Stimulated activated CD4-positive, alpha-beta T cell treated with anti-CD3 and anti-CD28 coated beads, Interleukin-2, amount 100 ng/mL, for 24 hours (primary cell): ENCODE measurements at regions not wholly inside any gene's neighbourhood (a gene's known extent, or its start where the extent isn't known, plus 50 kb on each side); places are given as distances from the start of the nearest gene placed in this dataset.

Experiments used
- DNase-seq, 2 donors: peaks; one replicate each; pipeline ENCODE4 v3.0.0-alpha.2; 2020

DNA sequence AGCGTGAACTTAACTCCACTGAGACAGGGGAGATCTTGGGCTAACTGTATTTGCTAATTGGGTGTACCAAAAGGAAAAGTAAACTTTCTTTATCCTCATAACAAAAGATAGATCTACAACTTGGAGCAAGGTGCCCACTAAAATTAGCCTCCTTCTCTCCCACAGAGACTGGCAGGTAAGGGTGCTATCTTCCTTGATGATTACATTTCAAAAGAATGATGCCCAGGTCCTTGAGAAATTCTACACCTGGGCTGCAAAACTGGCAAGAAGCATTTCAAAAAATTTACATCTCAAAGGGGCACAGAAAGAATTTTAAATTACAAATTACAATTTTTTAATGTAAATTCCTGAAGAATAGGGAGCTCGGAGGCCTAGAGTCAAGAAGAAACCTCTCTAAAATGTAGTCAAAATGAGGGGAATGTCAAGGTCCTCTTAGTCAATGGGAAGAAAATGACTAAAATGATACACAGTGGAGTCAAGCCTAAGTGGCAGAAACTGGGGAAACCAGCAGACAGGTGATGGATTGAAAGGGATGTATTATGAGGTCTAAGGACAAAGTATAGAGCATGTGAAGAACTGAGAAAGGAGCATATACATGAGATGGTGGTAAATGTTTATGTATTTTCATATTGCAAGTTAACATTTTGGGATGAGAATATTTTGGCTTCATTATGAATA lies 348.3 kb upstream of the TUSC1 start:
- DNase-seq = no peak

DNA sequence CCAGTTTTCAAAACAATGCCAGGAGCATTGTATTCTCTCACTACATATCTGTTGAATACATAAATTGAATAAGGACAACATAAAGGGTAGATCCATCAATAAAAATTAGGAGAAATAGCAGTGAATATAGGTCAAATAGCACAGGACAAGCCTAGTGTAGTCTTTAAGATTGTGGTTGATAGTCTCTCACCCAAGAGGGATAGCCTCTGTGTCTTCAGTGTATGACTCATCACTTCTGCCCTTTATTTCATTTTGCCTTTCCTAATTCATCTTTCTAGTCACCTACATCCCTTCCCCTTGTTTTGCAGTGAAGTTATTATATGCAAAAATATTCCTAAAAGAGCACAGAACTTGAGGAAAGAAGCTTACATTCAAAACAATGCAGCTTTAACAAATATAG lies 335.0 kb upstream of the TUSC1 start:
- no peak for DNase-seq

DNA sequence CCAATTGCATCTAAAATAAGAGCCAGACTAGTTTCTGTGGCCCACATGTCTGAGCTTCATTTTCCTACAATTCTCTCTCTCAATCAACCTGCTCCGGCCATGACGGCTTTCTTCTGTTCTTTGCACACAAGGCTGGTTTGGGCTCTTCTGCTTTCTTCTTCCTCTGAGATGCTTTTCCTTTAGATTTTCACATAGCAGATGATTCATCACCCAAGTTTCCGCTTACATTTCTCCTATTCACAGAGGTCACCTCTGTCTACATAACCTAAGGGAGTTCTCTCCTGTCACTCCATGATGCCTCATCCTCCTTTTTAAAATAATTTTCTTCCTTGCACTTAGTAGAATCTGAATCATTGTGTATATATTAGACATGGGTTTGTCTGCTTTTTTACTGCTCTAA lies 334.6 kb upstream of the TUSC1 start:
- DNase-seq = no peak

DNA sequence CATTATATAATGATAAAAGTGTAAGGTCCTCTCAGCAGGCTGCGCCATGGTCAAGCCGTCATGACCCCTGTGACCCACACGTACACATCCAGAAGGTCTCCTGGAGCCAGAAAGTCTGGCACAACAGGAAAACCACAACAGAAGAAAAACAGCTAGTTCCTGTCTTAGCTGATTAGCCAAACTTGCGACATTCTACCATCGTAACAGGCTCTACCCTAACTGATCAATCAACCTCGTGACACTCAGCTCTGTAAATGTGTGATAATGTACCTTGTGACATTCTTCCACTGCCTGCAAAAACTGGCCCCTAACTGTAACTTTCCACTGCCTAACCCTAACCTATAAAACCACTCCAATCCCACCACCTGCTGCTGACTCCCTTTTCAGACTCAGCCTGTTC lies 316.4 kb upstream of the TUSC1 start:
- DNase-seq = no peak

DNA sequence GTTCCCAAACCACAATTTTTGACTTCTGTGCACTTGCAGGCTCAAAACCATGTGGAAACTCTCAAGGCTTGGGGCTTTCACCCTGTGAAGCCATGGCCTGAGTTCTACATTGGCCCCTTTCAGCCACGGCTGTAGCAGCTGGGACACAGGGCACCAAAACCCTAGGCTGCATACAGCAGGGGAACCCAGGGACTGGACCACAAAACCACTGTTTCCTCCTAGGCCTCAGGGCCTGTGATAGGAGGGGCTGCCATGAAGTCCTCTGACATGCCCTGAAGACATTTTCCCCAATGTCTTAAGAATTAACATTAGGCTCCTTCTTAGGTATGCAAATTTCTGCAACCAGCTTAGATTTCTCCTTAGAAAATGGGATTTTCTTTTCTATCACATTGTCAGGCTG lies 312.1 kb upstream of the TUSC1 start:
- no peak for DNase-seq

DNA sequence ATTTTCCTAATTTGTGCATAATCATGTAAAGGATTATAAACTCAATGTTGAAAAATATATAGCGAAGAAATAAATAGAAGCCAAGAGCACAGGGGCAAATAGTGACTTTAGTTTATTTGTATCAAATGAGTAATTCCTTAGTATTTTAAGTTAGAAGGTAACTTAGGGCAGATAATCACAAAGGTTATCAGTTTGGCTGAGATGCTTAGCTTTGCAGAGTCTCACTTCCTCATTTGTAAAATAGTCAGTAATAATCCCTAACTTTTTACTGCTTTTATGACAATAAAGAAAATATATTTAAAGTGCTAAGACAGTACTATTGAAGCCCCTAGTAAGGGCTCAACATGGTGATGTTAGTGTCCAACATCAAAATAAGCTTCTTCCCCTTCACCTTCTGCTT lies 297.4 kb upstream of the TUSC1 start:
- DNase-seq = no peak

DNA sequence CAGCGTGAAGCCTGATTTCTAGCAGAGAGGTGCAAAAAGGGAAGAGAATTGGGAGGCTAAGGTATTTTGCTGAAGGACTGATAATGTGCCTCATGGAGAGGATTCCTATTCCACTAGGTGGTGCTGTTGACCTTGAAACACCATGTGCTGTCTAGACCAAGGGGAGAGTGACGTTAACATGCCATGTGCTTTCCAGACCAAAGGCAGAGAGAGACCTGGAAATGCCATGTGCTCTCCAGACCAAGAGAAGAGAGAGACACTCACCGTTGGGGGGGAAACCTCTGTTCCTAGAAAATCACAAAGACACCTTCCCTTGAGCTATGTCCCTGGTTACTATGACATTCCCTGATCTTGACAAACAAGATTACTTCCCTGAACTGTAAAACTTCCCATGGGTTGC lies 286.0 kb upstream of the TUSC1 start:
- DNase-seq = no peak

DNA sequence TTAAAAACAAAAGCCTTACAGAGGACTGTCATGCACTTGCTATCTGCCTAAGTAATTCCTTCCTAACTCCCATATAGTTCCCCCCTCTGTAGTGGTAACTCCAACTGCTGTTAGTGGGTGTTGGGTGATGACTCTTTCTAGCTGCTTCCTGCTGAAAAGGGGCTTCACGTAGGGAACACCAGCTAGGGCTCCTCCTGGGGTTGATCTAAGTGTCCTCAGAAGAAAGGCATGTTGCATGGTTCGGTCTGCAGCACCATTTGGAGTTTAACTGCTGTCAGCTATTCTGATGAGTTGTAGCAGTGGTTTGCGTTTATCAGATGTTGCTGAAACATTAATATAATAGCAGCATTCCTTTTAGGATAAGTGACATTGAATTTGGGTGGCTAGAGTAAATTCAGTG lies 281.9 kb upstream of the TUSC1 start:
- no peak for DNase-seq

DNA sequence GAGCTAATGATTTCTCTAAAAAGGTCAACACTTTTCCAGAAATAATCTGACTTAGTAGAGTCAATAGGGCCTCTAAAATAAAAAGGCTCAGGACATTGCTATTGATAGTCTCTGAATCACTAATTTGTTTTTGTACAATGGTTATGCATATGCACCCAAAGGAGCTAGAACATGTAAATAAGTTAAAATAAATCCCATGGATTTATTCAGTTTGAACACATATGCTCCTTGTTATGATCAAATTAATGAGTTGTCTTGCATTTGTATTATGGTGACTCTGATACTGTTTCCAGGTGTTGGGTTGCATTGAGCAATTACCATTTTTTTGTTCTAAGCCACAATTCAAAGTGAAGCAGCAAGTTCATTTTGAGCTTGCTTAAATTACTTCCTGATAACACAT lies 276.0 kb upstream of the TUSC1 start:
- no peak for DNase-seq

DNA sequence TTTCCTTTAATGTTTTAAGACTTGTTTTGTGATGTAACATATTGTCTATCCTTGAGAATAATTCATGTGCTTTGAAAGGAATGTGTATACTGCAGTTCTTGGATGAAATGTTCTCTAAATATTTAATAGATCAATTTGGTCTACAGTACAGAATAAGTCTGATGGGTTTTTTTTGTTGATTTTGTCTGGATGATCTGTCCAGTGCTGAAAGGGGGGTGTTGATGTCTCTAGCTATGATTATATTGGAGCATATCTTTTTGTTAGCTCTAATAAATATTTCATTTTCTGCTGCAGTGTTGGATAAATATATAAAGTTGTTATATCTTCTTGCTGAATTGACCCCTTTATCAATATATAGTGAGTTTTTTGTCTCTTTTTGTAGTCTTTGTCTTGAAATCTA lies 269.9 kb upstream of the TUSC1 start:
- no peak for DNase-seq

DNA sequence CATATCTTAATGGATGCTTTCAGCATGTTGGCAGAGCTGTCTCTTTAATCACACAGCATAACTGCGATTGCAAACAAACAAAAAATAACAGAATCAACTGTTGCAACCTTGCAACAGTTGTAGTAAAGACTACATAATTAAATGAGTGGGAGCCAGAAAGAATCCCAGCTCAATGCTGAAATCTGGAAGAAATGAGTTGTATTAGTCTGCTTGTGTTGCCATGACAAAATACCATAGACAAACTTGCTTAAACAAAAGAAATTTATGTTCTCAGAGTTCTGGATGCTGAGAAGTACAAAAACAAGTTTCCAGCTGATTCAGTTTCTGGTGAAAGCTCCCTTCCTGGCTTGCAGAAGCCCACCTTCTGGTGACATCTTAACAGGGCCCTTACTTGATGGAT lies 260.9 kb upstream of the TUSC1 start:
- no peak for DNase-seq

DNA sequence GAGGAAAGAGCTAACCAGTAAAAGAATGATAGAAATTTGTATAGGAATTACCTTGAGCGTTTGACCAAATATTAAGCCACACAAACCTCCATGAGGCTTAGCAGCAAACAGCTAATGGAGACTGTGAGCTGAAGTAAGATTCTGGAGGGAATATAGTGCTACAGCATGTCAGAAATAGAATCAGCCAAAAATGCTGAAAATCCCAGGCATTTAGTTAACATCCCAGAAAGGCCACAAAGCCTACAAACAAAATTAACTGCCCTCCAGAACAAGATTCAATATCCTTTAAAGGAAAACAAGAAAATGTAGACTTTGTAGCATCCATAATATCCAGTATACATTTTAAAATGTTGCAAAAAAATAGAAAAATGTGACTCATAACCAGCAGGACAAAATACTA lies 257.8 kb upstream of the TUSC1 start:
- DNase-seq = no peak

DNA sequence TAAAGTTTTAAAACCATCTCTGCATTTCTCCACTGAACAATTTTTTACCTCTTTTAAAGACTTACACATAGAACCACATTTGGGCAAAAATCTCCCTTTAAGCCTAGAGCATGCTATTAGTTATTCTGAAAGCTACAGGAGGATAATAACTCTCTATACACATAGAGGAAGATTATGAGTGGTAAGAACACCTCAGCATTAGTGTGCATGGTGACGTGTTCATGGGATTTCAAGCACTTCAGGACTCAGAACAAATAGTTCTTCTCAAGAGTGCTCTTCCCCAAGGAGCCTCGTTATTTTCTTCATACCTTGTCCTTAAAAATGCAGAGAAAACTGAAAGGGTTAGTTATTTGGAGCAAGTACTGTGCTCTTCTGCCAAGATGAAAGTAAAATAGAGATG lies 256.9 kb upstream of the TUSC1 start:
- no peak for DNase-seq

DNA sequence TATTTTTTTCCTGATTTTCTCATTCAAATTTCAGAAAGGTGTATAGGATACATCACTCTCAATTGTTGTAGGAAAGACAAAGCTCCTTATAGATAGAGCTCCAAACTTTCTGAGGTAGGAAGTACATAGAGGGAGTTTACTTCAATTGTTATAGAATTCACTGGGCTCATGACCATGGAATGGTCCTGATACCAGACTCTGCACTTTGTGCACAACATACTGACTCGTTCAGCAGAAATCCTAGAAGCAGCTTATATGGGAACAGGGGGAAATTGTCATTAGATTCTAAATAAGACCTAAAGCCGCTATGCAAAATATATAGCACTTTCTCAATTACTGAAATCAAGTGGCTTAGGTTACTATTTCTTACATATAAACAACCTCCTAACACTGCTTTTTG lies 240.5 kb upstream of the TUSC1 start:
- no peak for DNase-seq

DNA sequence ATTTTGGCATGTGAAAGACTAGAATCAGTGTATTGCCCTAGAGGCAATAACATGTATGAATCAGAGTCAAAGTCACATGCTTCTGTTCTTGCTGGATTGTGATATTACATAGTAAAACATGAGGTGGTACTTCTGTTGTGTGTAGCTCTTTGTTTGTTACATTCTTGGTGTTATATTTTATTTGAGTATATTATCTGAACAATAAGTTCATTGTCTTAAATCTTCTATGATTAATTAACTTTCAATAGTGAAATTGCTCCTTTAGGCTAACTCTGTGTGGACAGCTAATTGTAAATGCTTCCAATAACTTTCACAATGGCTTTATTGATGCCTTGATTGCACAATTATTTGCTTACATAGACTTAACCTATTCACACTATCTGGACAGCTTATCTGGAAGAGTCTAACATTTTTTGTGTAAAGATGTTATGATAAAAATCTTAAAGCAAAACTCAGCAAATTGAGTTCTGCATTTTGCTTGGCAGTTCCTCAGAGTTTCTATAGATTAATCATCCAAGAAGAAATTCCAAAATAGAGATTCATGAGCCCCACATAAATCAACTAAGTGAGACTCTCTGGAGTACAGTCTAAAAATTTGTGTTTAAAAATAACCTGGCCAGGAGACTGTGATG lies 239.6 kb upstream of the TUSC1 start:
- DNase-seq = no peak

DNA sequence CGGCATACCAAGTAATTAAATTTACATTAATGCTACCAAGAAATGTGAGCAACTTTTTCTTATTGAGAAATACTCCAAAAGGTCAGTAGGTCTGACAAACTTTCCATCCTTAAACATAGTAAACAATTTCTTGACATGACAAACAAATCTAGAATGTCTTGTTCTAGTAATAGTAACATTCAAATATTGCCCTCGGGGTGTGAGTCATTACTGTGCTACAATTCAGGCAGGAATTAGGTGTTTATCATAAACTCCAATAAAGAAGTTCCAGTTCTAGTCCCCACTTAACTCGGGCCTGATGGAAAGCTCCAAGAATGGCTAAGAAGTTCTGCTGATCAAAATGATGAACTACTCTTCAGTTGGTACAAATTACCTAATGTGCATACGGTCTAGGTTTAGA lies 235.6 kb upstream of the TUSC1 start:
- no peak for DNase-seq

DNA sequence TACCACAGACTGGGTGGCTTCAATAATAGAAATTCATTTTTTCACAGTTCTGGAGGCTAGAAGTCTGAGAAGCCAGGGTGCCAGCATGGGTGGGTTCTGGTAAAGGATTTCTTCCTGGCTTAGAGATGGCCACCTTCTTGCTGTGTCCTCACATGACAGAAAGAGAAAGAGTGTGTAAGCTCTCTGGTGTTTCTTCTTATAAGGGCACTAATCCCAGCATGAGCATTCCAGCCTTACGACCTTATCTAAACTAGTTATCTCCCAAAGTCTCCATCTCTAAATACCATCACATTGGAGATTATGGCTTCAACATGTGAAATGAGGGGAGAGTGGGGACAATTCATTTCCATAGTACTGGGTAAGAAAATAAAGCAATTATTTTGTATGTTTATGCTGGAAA lies 226.5 kb upstream of the TUSC1 start:
- no peak for DNase-seq

DNA sequence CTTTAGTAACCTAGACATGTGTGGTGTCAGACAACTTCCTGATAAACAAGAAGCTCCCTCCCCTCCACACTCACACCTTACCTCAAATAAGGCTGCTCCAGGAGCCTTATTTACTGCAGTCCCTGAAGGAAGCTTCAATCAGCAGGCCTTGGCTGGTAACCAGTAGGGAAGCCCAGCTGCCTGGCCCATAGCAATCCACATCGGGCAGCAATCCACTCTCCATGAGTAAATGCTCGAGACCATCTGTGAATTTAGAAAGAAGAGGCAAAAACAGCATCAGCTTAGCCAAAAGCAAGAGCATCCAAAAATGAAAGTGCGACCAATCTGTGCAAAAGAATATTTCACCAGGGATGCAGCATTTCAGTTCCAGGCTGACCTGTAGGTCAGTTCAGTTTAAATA lies 213.3 kb upstream of the TUSC1 start:
- no peak for DNase-seq

DNA sequence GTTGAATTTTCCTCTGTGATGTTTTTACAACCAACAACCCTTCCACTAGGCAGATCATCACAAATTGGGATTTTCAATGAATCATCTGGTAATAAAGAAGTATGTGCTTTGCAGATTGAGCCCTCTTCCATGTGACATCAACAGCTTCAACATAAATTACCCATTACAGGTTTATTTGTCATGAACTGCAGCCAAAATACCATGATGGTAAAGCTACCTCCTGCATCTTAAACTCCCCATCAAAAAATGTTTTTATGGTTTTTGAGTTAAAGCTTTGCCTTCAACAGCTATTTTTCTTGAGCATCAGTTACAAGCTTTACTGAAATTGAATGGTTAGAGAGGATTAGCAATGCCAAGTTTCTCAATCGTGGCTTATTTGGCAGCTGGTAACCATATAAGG lies 211.4 kb upstream of the TUSC1 start:
- no peak for DNase-seq

DNA sequence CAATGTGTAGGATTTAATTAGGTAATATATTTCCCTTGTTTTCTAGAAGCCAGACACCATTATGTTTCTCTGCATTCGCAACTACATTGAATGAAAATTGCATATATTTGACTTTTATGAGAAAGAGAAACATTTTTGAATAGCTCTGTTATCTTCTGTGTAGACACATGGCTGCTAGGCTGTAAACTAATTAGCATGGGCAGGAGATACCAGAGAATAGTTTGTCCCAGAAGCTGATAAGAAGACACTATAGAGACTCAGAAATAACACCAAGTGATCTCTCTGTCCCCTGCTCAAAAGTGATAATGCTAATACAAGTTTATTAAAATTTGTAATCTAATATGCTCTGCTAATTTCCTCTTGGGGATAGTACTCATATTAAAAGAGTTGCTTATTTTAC lies 198.0 kb upstream of the TUSC1 start:
- DNase-seq = no peak

DNA sequence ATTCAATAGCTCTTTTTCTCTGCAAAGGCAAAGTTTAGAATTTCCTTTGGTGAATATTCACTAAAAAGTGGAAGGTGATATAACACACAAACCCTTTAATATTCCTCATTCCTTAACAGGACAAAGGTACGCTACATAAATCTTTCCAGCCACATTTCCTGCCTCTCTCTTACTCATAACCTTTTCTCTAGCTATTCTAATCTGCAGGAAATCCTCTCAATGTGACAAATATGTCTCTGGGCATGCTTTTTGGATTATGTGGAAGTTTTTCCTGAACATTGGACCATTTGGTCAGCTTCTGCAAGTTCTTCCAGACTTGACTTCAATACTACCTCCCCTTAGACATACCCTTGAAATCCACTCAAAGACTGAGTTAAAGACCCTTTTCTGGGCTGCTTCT lies 186.3 kb upstream of the TUSC1 start:
- no peak for DNase-seq

DNA sequence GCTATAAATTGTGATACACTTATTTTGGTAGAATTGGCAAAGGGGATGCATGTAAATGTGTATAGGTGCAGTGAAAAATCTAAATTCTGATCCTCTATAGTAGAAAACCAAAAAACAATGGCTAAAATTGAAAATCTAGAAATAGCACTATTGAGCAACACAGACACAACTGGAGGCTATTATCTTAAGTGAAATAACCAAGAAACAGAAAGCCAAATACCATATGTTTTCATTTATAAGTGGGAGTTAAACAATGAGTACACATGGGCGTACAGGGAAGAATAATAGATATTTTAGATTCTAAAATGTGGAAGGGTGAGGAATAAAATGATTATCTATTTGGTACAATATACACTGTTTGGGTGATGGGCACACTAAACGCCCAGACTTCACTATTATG lies 183.2 kb upstream of the TUSC1 start:
- no peak for DNase-seq

DNA sequence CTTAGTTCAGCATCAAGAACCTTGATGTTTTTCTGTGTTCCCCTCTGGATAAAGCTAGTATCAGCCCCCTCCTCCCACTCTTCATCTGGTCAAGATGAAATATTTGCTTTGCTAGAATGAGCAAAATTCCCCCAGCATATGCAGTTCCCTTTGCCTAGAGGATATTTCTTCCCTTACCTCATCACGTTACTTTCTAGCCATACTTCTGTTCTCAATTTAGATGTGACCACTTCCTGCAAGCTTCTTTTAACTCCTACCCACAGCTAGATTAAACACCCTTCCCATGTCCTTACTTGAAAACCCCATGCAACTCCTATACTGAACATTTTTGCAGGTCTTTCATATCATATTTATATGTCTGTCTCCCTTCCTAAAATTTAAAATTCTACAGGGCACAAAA lies 178.9 kb upstream of the TUSC1 start:
- DNase-seq = no peak

DNA sequence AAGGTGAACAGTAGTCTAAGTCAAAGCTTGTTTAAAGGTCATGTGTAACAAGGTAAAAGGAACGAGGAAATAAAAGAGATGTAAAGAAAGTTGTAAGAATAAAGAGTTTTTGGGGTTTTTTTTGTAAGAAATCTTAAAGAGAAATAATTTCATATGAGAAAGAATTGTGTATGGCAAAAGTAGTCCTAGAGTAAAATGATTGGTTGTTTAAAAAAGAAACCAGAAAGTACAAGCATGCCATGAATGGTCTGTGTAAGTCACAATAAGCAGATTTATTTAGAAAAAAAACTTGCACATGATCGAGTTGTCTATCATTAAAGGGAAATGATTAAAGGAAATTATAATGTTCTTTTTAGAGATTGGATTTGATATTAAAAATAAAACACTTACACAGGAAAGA lies 172.6 kb upstream of the TUSC1 start:
- DNase-seq = no peak

DNA sequence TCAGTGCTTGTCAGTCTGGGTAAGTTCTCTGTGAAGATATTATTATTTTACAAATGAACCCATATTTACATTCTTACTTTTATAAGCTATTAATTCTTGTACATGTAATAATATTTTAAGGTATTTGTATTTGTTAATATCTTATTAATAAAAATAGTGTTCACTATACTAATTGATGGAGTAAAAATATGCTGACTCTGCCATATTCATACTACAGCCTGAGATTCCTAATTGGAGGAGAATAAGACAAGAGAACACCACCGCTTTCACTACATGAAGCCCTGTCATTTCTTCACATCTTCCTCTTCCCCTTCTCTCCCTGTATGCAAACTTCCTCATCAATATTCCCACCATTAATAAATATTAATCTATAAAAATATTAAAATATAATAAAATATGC lies 167.6 kb upstream of the TUSC1 start:
- DNase-seq = no peak
